Activated CD4-positive, alpha-beta T cell treated with anti-CD3 and anti-CD28 coated beads, Interleukin-2, amount 10 ng/mL, durations not matched to agents 7 days and 5 days (primary cell): ENCODE measurements at regions not wholly inside any gene's neighbourhood (a gene's known extent, or its start where the extent isn't known, plus 50 kb on each side); places are given as distances from the start of the nearest gene placed in this dataset.
"Not testable (repeated sequence)": the region's sequence is repeated elsewhere in the genome, so short reads cannot be mapped to it uniquely, and the experiment has no call there.

Source experiments
- CTCF ChIA-PET: fragments of 350-600 bp; sonication (Branson Sonifier 250); formaldehyde crosslinking; loops from one replicate; lab custom pipeline; 2021; ENCODE audit warnings: antibody characterized with exemption; lab: Charles Lee
- POLR2A ChIA-PET: fragments of 350-600 bp; sonication (Branson Sonifier 250); formaldehyde crosslinking; loops from one replicate; lab custom pipeline; 2021; ENCODE audit warnings: antibody characterized with exemption; lab: Charles Lee
- DNase-seq: peaks from one replicate; pipeline ENCODE4 v3.0.0-alpha.2; 2020
- H3K27ac Mint-ChIP-seq: one replicate; pipeline ENCODE4 v1.8.0; 2021; ENCODE audit warnings: mild to moderate bottlenecking, moderate library complexity, mixed read lengths
- H3K27me3 Mint-ChIP-seq: one replicate; pipeline ENCODE4 v1.8.0; 2021; ENCODE audit warnings: mixed read lengths
- H3K36me3 Mint-ChIP-seq: one replicate; pipeline ENCODE4 v1.8.0; 2021; ENCODE audit warnings: low read depth, mixed read lengths
- H3K4me1 Mint-ChIP-seq: one replicate; pipeline ENCODE4 v1.8.0; 2021; ENCODE audit warnings: mixed read lengths
- H3K4me3 Mint-ChIP-seq: one replicate; pipeline ENCODE4 v1.8.0; 2021; ENCODE audit warnings: mild to moderate bottlenecking, moderate library complexity, mixed read lengths
- H3K9me3 Mint-ChIP-seq: one replicate; pipeline ENCODE4 v1.8.0; 2021; ENCODE audit warnings: mixed read lengths

GRCh38 chr2:52294628-52295027, 1262.7 kb upstream of the NRXN1 start:
- no peak for DNase-seq
- peaks cover 12% of the 10 kb centered on the region for H3K9me3 Mint-ChIP-seq
- no peak overlapping the region for H3K27ac Mint-ChIP-seq
- no peaks in the 10 kb centered on the region for H3K36me3 Mint-ChIP-seq
- CTCF ChIA-PET = no interaction called here
- H3K4me1 Mint-ChIP-seq = no peaks in the 10 kb centered on the region
- POLR2A ChIA-PET = no interaction called here
- H3K4me3 Mint-ChIP-seq = no peak overlapping the region
- no peaks in the 10 kb centered on the region for H3K27me3 Mint-ChIP-seq

GRCh38 chr2:52292801-52293200, 1260.9 kb upstream of the NRXN1 start:
- Mint-ChIP-seq H3K9me3 (peaks cover 8% of the 10 kb centered on the region), H3K27ac (no peak overlapping the region), H3K4me3 (no peak overlapping the region), H3K4me1 (no peaks in the 10 kb centered on the region), H3K36me3 (no peaks in the 10 kb centered on the region), H3K27me3 (no peaks in the 10 kb centered on the region)
- DNase-seq = no peak
- POLR2A ChIA-PET = no interaction called here
- CTCF ChIA-PET = no interaction called here

GRCh38 chr2:52289741-52290140, 1257.8 kb upstream of the NRXN1 start:
- ChIA-PET POLR2A (no interaction called here), CTCF (no interaction called here)
- Mint-ChIP-seq H3K27me3 (no peaks in the 10 kb centered on the region), H3K4me1 (no peaks in the 10 kb centered on the region), H3K4me3 (no peak overlapping the region), H3K36me3 (no peaks in the 10 kb centered on the region), H3K9me3 (peaks cover 5% of the 10 kb centered on the region), H3K27ac (no peak overlapping the region)
- no peak for DNase-seq

- ChIA-PET CTCF (no interaction called here), POLR2A (no interaction called here)
- DNase-seq = no peak
- Mint-ChIP-seq H3K4me1 (no peaks in the 10 kb centered on the region), H3K27me3 (no peaks in the 10 kb centered on the region), H3K9me3 (peaks cover 5% of the 10 kb centered on the region), H3K4me3 (no peak overlapping the region), H3K36me3 (no peaks in the 10 kb centered on the region), H3K27ac (no peak overlapping the region)
Observed at GRCh38 chr2:52288596-52288995, 1256.7 kb upstream of the NRXN1 start.

GRCh38 chr2:52269696-52270485, 1238.0 kb upstream of the NRXN1 start:
- Mint-ChIP-seq H3K4me1 (no peaks in the 10 kb centered on the region), H3K4me3 (no peak overlapping the region), H3K27me3 (no peaks in the 10 kb centered on the region), H3K27ac (no peak overlapping the region), H3K36me3 (no peaks in the 10 kb centered on the region), H3K9me3 (peaks cover 12% of the 10 kb centered on the region)
- DNase-seq = no peak
- POLR2A ChIA-PET = no interaction called here
- CTCF ChIA-PET = no interaction called here

GRCh38 chr2:52264911-52265310, 1233.0 kb upstream of the NRXN1 start:
- CTCF ChIA-PET = no interaction called here
- no peak for DNase-seq
- POLR2A ChIA-PET = no interaction called here
- H3K4me3 Mint-ChIP-seq = no peak overlapping the region
- peaks cover 2% of the 10 kb centered on the region for H3K9me3 Mint-ChIP-seq
- H3K27ac Mint-ChIP-seq = no peak overlapping the region
- no peaks in the 10 kb centered on the region for H3K36me3 Mint-ChIP-seq
- no peaks in the 10 kb centered on the region for H3K27me3 Mint-ChIP-seq
- H3K4me1 Mint-ChIP-seq = no peaks in the 10 kb centered on the region

- ChIA-PET CTCF (no interaction called here), POLR2A (no interaction called here)
- no peaks in the 10 kb centered on the region for H3K4me1 Mint-ChIP-seq
- peaks cover 2% of the 10 kb centered on the region for H3K9me3 Mint-ChIP-seq
- no peak overlapping the region for H3K4me3 Mint-ChIP-seq
- no peaks in the 10 kb centered on the region for H3K27me3 Mint-ChIP-seq
- no peaks in the 10 kb centered on the region for H3K36me3 Mint-ChIP-seq
- DNase-seq = no peak
- no peak overlapping the region for H3K27ac Mint-ChIP-seq
Observed at GRCh38 chr2:52264488-52264887, 1232.6 kb upstream of the NRXN1 start.

GRCh38 chr2:52260904-52261303, 1229.0 kb upstream of the NRXN1 start:
- Mint-ChIP-seq H3K4me3 (no peak overlapping the region), H3K36me3 (no peaks in the 10 kb centered on the region), H3K4me1 (no peaks in the 10 kb centered on the region), H3K9me3 (peaks cover 2% of the 10 kb centered on the region), H3K27ac (no peak overlapping the region), H3K27me3 (no peaks in the 10 kb centered on the region)
- DNase-seq = no peak
- CTCF ChIA-PET = no interaction called here
- POLR2A ChIA-PET = no interaction called here

- H3K9me3 Mint-ChIP-seq, H3K36me3 Mint-ChIP-seq, H3K27me3 Mint-ChIP-seq, CTCF ChIA-PET, DNase-seq, H3K27ac Mint-ChIP-seq, H3K4me1 Mint-ChIP-seq, POLR2A ChIA-PET, H3K4me3 Mint-ChIP-seq: not testable (repeated sequence)
Observed at GRCh38 chr2:52258967-52259366, 1227.0 kb upstream of the NRXN1 start.

- CTCF ChIA-PET = no interaction called here
Observed at GRCh38 chr2:52258038-52258437, 1226.1 kb upstream of the NRXN1 start.

GRCh38 chr2:52253416-52253980, 1221.6 kb upstream of the NRXN1 start:
- DNase-seq = no peak
- H3K4me1 Mint-ChIP-seq = no peaks in the 10 kb centered on the region
- ChIA-PET CTCF (no interaction called here), POLR2A (no interaction called here)
- peaks cover 2% of the 10 kb centered on the region for H3K9me3 Mint-ChIP-seq
- H3K36me3 Mint-ChIP-seq = no peaks in the 10 kb centered on the region
- H3K27me3 Mint-ChIP-seq = no peaks in the 10 kb centered on the region
- no peak overlapping the region for H3K27ac Mint-ChIP-seq
- no peak overlapping the region for H3K4me3 Mint-ChIP-seq

More at GRCh38 chr2:52258038-52258437, 1226.1 kb upstream of the NRXN1 start:
- Mint-ChIP-seq H3K27ac (no peak overlapping the region), H3K4me1 (no peaks in the 10 kb centered on the region), H3K9me3 (peaks cover 2% of the 10 kb centered on the region), H3K4me3 (no peak overlapping the region), H3K36me3 (no peaks in the 10 kb centered on the region), H3K27me3 (no peaks in the 10 kb centered on the region)
- no peak for DNase-seq
- POLR2A ChIA-PET = no interaction called here

GRCh38 chr2:52238782-52239181, 1206.8 kb upstream of the NRXN1 start:
- H3K27ac Mint-ChIP-seq = no peak overlapping the region
- H3K27me3 Mint-ChIP-seq = no peaks in the 10 kb centered on the region
- H3K4me3 Mint-ChIP-seq = no peak overlapping the region
- no peaks in the 10 kb centered on the region for H3K4me1 Mint-ChIP-seq
- ChIA-PET CTCF (no interaction called here), POLR2A (no interaction called here)
- no peak for DNase-seq
- H3K9me3 Mint-ChIP-seq = peaks cover 6% of the 10 kb centered on the region
- H3K36me3 Mint-ChIP-seq = no peaks in the 10 kb centered on the region

- DNase-seq = no peak
- Mint-ChIP-seq H3K4me1 (no peaks in the 10 kb centered on the region), H3K27ac (no peak overlapping the region), H3K9me3 (peaks cover 4% of the 10 kb centered on the region), H3K27me3 (no peaks in the 10 kb centered on the region), H3K4me3 (no peak overlapping the region), H3K36me3 (no peaks in the 10 kb centered on the region)
- CTCF ChIA-PET = no interaction called here
- POLR2A ChIA-PET = no interaction called here
Observed at GRCh38 chr2:52222128-52222527, 1190.2 kb upstream of the NRXN1 start.

GRCh38 chr2:52220393-52220792, 1188.5 kb upstream of the NRXN1 start:
- Mint-ChIP-seq H3K9me3 (peaks cover 7% of the 10 kb centered on the region), H3K4me1 (no peaks in the 10 kb centered on the region), H3K4me3 (no peak overlapping the region), H3K27me3 (no peaks in the 10 kb centered on the region), H3K27ac (no peak overlapping the region), H3K36me3 (no peaks in the 10 kb centered on the region)
- ChIA-PET CTCF (no interaction called here), POLR2A (no interaction called here)
- no peak for DNase-seq
